C4-2B (cell line): ENCODE measurements at regions not wholly inside any gene's neighbourhood (a gene's known extent, or its start where the extent isn't known, plus 50 kb on each side); places are given as distances from the start of the nearest gene placed in this dataset.

Source experiments
- CTCF ChIP-seq: fragments of 450-650 bp; conservative IDR thresholded peaks from 2 replicates; pipeline ENCODE4 v1.5.1; 2017; ENCODE audit warnings: mild to moderate bottlenecking
- ZFX ChIP-seq: fragments of 450-650 bp; IDR thresholded peaks from 2 replicates; pipeline ENCODE4 v1.6.1; 2017

GRCh38 chr6:13865141-13865540, 50.8 kb upstream of the MCUR1 start:
- no peak for TF ChIP-seq CTCF
- TF ChIP-seq ZFX: no peak
